ENCODE measurements at regions not wholly inside any gene's neighbourhood (a gene's known extent, or its start where the extent isn't known, plus 50 kb on each side); places are given as distances from the start of the nearest gene placed in this dataset.
"Not testable (repeated sequence)": the region's sequence is repeated elsewhere in the genome, so short reads cannot be mapped to it uniquely, and the experiment has no call there.

DNA sequence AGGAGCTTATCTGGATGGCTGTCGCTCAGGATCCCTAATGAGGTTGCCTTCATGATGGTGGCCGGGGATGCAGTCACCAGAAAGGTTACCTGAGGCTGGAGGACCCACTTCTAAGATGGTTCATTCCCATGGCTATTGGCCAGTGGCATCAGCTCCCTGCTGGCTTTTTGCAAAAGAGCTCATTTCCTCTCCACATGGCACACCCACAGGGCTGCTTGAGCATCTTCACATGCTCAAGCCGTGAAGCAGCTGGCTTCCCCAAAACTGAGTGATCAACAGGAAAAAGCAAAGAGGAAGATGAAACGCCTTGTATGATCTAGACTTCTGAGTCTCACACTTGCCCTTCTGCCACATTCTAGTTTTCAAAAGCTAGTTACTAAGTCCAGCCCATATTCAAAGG lies 124.6 kb upstream of the CXADR start:
- DNase-seq (ENCODE audit: low spot score) = no peak

DNA sequence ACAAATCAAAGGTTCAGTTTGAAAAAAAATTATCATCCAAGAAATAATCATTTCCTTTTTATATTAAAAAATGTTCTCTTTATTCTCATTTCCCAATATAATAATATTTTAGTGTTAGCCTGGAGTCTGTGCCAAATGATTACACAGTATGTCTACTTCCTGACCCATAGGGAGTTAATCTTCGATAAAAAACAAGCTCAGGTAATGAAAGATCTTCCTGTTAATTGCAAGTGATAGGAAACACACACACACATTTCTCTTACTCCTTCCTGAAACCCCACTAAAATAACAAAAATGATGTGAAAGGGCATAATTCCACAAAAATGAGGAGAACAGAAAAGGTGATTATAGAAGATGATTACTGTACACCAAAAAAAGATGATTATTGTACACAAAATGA lies 123.5 kb upstream of the CXADR start:
- no peak for DNase-seq (ENCODE audit: low spot score)

DNA sequence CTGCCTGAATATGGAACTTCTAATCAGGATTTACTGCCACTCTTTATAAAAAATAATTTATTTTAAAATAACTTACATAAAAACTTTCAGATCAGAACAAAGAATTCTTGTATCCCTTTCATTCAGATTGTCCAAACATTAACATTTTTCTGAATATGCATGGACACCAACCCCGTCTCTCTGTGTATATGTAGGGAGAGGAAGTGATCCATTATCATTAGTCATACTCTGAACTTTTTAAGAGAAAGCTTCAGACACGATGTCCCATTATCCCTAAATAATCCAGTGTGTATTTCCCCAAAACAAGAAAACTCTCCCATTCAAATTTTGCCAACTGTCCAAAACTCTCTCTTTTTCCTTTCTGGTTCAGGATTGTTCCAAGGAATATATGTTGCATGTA lies 122.3 kb upstream of the CXADR start:
- DNase-seq (ENCODE audit: low spot score) = peak; percentile 44

DNA sequence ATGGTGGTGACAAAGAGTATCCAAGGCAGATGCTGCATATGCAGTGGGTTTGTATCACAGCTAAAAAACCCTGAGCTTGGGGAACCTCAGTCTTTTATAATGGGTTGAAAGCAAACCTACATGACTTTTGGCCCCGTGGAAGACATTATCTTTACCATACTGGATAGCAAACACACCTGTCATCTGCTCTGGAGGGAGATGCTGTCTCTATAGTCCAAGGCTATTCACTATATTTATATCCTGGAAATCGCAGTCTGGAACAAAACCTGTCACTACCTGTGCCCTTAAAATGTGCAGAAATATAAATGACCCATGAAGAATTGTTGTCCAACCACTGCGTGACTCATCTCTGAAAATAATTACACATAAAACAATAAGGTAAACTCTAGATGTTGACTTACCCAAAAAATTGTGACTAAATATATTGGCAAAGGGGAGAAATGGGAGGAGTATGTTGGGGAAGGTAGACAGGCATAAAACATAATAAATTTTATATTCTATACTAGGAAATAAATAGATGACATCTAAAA lies 121.0 kb upstream of the CXADR start:
- DNase-seq (ENCODE audit: low spot score) = no peak

DNA sequence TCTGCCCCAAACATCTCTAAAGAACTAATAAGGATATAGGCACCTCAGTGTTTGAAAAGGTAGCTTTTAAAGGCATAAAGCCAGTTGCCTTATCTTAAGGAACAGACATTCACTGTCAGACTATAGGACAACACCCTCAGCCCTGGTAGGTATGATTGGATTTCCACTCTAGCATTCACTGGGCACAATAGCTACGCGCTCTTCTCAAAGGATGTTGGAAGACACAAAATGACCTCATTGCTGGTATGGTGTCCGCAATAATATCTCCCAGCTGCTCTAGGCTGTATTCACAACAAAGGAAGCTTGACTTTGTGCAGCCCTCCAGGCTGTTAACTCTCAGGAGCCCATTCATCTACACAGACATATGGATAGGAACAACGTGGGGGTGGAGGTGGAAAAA lies 119.4 kb upstream of the CXADR start:
- no peak for DNase-seq (ENCODE audit: low spot score)

DNA sequence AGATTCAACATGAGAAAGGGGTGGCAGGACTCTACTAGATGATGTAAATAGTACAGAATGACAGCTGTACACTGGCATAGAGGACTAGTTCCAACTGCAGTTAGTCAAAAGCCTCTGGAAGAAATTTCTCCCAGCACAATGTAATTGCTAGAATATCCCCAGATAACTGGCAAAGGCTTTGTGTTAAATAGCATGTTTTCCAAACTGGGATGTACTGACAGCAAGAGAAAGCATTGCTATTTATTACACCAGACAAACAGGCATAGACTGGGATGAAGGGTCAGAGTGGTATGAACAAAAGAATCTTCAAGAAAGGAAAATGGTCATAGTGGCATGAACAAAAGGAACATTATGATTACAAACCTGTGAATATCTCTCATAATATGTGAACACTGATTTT lies 115.9 kb upstream of the CXADR start:
- DNase-seq (ENCODE audit: low spot score) = no peak

DNA sequence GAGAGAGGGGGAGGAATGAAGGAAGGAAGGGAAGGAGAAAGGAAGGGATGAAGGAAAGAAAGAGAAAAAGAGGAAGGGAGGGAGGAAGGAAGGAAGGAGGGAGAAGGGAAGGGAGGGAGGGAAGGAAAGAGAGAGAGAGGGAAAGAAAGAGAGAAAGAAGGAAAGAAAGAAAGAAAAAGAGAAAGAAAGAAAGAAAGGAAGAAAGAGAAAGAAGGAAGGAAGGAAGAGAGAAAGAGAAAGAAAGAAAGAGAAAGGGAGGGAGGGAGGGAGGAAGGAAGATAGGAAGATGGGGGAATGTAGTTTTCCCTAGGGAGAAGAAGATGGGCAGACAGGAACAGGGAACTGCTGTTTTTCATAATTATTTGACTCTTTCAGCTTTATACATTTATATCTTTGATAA lies 115.1 kb upstream of the CXADR start:
- no peak for DNase-seq (ENCODE audit: low spot score)

DNA sequence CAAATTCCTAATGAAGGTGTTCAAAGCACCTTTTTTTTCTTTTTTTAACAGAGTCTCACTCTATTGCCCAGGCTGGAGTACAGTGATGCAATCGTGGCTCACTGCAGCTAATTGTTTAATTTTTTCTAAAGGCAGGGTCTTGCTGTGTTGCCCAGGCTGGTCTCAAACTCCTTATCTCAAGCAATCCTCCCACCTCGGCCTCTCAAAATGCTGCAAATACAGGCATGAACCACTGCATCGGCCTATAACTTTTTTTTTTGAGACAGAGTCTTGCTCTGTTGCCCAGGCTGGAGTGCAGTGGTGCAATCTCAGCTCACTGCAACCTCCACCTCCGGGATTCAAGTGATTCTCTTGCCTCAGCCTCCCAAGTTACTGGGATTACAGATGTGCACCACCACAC lies 113.9 kb upstream of the CXADR start:
- DNase-seq (ENCODE audit: low spot score) = not testable (repeated sequence)

DNA sequence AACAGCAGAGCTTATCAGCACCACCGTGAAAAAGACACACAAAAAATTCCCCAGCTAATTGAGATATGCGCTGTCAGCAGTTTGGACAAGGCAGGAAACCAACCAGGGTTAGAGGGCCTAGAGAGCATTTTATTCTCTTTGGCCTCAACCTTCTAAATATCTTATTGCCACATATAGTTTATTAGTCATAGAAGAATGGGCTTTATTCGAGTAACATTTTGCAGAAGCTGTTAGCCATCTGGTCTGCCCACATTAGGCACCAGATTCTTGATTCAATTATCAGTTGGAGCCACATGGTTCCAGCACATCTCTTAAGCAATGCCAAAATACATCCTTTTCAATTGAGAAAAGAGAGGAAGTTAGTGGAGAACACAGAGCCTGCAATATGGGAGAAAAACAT lies 109.9 kb upstream of the CXADR start:
- DNase-seq (ENCODE audit: low spot score) = no peak

DNA sequence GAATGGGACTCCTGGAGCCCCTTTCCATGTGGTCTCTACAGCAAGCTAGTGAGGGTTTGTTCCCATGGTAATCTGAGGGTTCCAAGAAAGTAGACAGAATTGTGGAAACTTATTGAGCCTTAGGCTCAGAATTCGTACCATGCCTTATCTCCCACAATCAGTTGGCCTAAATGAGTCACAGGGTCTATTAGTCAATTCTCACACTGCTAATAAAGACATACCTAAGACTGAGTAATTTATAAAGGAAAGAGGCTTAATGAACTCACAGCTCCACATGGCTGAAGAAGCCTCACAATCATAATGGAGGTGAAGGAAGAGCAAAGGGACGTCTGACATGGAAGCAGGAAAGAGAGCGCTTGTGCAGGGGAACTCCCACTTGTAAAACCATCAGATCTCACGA lies 106.6 kb upstream of the CXADR start:
- DNase-seq (ENCODE audit: low spot score) = no peak

DNA sequence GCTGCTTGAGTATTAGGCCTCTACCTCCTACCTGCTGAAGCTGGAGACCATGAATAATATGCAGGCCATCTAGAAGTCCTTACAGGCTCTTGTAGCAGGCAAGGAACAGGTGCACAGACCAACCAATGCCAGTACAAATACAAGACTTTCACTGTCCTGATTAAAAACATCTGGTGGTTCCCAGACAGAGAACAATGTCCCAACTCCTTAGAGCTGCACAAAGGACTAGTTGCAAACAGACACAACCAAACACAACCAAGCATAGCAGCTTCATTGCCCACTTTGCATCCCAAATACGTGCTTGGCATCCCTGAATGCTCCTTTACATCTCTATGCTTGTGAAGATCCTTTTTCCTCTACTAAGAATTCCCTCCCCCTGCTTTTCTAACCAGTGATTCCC lies 98.1 kb upstream of the CXADR start:
- DNase-seq (ENCODE audit: low spot score) = no peak

DNA sequence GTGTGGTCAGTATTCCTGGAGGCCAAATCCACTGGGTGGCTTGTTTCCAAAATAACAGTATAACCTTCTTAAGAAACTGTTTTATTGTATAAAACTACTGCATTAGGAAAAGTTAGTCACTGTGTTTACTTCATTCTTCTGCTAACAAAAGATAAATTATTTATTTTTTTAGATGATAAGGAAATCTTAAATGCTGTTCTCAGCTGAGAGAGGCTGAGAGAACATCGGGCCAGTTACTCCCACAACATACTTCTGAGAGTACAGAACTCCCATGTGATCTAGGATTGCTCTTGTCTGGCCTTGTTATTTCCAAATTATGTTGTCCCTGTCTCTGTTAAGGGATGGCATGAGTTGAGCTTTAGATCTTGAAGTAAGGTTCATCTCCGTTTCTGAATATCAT lies 96.7 kb upstream of the CXADR start:
- no peak for DNase-seq (ENCODE audit: low spot score)

DNA sequence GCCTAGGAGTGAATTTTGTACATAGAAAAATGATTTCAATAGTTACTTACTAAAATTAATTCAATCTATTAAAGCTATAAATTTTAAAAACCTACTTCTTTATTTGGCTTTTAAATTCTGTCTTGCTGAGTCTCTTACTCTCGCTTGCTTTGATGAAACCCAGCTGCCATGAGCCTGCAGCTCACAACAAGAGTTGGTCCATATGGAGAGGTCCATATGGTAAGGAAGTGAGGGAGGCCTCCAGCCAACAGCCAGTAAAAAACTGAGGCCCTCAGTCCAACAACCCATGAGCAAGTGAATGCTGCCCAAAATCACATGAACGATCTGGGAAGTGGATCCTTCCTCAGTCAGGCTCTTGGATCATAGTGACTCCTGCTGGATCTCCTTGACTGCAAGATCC lies 89.9 kb upstream of the CXADR start:
- DNase-seq (ENCODE audit: low spot score) = no peak

DNA sequence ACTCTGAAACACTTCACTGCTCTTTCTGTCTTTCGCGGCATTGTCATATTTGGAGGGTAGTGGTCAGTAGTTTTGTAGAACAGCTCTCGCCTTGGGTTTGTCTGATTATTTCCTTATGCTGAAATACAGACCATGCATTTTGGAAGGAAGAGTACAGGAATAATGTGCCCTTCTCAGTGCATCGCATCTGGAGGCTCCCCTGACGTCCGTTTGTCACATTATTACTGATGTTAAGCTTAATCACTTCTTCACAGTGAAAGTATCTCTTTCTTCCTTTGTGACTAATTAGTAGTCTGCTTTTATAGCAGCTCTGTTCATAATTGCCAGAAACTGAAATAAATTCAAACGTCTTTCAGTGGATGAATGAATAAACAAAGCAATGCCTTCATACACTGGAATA lies 85.7 kb upstream of the CXADR start:
- no peak for DNase-seq (ENCODE audit: low spot score)

DNA sequence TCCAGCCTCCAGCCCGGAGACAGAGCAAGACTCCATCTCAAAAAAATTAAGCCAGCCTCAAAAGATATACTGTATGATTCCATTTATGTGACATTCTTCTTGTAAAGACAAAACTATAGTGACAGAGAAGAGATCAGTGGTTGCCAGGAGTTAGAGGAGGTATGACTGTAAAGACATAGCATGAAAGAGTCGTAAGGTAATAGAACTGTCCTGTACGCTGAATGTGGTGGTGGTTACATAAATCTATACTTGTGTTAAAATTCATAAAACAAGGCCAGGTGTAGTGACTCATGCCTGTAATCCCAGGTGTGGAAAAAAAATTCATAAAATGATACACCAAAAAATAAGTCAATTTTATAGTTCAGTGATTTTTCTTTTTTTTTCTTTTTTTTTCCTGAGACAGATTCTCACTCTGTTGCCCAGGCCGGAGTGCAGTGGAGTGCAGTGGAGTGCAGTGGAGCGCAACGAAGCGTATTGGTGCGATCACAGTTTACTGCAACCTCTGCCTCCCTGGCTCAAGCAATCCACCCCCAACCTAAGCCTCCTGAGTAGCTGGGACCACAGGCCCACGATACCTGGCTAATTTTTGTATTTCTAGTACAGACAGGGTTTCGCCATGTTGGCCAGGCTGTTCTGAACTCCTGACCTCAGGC lies 84.9 kb upstream of the CXADR start:
- DNase-seq (ENCODE audit: low spot score) = no peak

DNA sequence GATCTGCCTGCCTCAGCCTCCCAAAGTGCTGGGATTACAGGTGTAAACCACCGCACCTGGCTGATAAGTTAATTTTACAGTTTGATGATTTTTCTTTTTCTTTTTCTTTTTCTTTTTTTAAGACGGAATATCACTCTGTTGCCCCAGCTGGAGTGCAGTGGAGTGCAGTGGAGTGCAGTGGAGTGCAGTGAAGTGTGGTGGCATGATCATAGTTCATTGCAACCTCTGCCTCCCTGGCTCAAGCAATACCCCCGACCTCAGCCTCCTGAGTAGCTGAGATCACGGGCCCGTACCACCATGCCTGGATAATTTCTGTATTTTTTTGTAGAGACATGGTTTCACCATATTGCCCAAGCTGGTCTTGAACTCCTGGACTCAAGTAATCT lies 84.4 kb upstream of the CXADR start:
- no peak for DNase-seq (ENCODE audit: low spot score)

DNA sequence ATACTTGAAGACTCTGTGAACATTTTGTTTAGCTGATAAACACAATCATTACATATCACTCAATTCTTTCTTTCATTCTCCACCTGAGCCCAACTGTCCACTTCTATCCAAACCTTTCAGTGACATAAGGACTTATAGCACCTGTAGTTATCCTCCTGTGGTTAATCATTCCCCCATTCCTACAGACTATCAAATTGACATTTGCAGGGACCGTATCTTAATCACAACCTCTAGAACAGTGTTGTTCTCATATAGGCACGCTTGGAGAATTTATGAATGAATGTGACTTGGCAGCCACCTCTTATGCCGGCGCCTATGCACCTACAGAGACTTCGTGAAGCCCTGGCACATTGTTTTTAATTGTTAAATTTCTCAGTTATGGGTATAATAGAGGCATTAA lies 83.9 kb upstream of the CXADR start:
- no peak for DNase-seq (ENCODE audit: low spot score)

DNA sequence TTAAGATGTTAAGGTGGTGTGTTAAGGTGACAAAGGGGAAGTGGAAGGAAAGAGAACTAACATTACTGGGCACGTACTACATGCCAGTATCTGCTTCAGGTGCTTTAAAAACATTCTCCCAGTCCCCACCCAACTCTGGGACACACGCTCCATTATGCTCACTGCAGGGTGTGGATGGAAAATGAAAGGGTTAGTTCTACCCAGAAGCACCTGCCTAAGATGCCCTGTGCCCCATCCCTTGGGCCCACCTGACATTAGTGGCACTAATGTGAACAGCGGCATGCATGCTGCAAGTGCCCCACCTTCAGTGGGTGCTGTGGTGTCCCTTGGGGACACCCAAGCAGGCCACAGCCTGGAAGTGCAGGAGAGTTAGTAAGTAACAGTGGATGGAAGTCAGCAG lies 82.9 kb upstream of the CXADR start:
- DNase-seq (ENCODE audit: low spot score) = no peak

DNA sequence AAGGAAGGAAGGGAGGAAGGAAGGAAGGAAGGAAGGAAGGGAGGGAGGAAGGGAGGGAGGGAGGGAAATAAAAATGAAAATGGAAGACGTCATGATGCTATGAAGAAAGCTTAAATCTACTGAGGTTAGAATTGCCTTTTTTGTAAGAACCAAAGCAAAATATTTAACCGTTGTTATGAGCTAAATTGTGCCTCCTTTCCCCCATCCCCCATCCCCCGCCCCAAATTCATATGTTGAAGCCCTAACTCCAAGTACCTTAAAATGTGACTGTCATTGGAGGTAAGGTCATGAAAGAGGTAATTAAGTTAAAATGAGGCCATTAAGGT lies 80.1 kb upstream of the CXADR start:
- no peak for DNase-seq (ENCODE audit: low spot score)

DNA sequence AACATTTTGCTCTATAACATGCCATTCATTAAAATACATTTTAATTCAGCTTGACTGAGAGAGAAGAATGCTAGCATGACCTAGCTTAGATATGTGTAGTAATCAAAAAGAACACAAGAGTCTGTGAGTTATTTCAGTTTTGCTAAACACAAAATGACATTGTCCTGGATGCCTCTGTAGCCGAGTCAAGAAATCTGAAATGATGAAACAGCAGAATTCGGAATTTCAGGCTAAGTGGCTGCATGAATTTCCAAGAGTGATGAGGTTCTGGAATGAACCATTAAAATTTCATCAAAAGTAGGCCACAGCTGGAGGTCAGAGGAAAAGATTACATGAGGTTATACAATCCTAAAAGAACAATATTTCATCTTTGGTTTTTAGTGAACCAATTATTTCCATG lies 79.1 kb upstream of the CXADR start:
- no peak for DNase-seq (ENCODE audit: low spot score)

DNA sequence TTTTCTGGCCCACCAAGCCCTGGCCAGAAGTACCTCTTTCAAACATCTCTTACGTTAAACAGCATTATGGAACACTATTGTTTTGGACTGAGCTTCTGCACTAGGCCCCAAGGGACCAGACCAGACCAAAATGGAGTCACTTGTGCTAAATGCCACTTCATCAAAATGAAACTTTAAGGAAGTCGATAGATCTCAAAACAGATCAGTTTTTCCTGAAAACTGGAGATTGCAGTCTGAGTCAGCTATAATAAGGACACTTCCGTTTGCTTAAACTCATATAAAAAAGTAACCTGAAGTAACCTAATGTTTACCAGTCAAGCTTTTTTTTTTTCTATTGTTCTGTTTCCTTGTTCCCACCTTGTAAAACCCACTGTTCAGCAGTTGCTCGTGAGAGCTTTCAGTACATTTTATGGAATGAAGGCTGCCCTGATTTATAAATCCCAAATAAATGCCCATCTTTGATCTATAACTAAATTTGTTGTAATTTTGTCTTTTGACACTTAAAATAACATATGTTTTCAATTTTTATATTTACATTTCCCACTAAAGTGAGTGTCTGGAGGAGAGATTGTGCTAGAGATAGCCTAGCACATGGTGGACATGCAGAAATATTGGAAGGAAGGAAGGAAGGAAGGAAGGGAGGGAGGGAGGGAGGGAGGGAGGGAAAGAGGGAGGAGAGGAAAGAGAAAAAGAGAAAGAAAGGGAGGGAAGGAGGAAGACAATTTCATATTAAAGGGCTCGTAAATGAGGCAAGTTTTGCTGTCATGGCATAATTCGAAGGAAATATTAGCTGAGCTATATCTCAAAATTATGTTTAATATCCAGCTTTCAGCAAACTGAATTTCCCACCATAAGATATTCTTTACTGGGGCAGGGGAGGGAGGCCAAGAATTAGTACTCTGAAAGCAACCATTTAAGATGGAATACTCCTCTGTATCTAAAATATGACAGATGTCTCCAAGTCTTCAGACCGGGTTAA lies 77.0 kb upstream of the CXADR start:
- no peak for DNase-seq (ENCODE audit: low spot score)

DNA sequence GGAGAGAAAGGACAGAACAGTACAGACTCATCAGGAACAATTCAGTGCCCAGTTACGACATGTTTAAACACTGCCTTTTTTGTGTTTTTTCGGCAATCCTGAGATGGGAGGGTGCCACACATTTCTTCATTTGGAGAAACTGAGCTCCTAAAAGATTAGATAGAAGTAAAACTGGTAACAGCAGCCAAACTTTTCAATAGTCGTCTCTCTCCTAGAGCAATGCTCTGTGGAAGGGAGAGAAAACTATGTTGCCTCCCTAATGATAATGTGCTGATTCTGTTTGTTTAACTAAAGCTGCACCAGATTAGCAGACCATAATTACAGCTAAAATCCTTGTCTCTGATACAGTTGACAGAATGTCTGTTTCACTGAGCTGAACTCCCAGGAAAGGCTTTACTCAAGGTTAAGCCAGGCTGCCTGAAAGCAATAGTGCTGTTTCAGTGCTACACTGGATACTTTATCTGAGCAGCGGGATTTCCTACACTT lies 76.2 kb upstream of the CXADR start:
- DNase-seq (ENCODE audit: low spot score) = peak; percentile 69

DNA sequence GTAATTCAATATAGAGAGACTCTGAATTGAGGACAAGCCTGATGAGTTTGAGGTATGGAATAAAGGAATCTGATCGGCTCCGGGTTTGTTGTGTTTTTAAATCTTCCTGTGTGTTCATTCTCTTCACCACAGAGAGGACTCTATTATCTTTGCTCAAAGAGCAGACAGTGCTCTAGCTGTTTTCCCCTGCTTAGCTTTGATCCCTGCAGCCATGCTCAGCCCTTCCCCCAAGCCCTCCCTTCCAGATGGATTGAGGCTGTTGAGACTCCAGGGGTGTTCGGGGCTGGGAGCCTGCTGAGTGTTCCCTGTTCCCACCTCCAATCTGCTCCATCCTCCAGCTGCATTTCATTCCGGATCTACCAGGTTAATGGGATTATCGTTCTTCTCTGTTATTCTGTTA lies 74.2 kb upstream of the CXADR start:
- peak; percentile 65 for DNase-seq (ENCODE audit: low spot score)
